ENCODE measurements at regions not wholly inside any gene's neighbourhood (a gene's known extent, or its start where the extent isn't known, plus 50 kb on each side); places are given as distances from the start of the nearest gene placed in this dataset.

GRCh38 chr11:106398502-106399075 is 321.1 kb downstream of the AASDHPPT start:
- peaks cover 0 to 3% (median 2%) of the 10 kb centered on the region in 4 donors for H3K9me3 ChIP-seq (ENCODE audit: control insufficient read depth in 4 of 4, low read length in 3 of 4)
- H3K27ac ChIP-seq (ENCODE audit: low read depth in 1 of 2, low read length in 2 of 2), result no peak overlapping the region
- no peak overlapping the region for H3K4me3 ChIP-seq (ENCODE audit: low read depth in 1 of 3, low read length in 3 of 3)
- WGBS, result 57% methylated on average over 5 of the region's 5 CpGs
- no peaks in the 10 kb centered on the region for H3K36me3 ChIP-seq (ENCODE audit: control insufficient read depth in 4 of 4, insufficient read depth in 3 of 4, low read depth in 1 of 4, low read length in 3 of 4)
- no peak for DNase-seq (ENCODE audit: low spot score)
- TF ChIP-seq EGR1 (IDR thresholded peaks at IDR 0.05; ENCODE audit: low read depth in 2 of 2), result no peak
- TF ChIP-seq FOXA2 (IDR thresholded peaks at IDR 0.05), result no peak
- TF ChIP-seq YY1 (IDR thresholded peaks at IDR 0.05), result no peak
- TF ChIP-seq HNF4G (IDR thresholded peaks at IDR 0.05), result no peak
- no peak for TF ChIP-seq ATF3 (IDR thresholded peaks at IDR 0.05)
- TF ChIP-seq TAF1 (conservative IDR thresholded peaks at IDR 0.05), result no peak
- no peak for TF ChIP-seq JUND (IDR thresholded peaks at IDR 0.05)
- no peak for TF ChIP-seq SP1 (IDR thresholded peaks at IDR 0.05)
- TF ChIP-seq MAX (IDR thresholded peaks at IDR 0.05), result no peak
- TF ChIP-seq NR2F2 (IDR thresholded peaks at IDR 0.05), result no peak
- TF ChIP-seq CTCF (IDR thresholded peaks at IDR 0.05; ENCODE audit: low read depth, low read length, missing input control), result no peak
- H3K4me1 ChIP-seq (ENCODE audit: control insufficient read depth in 4 of 4, insufficient read depth in 4 of 4, low read length in 3 of 4), result no peaks in the 10 kb centered on the region
- H3K9ac ChIP-seq (ENCODE audit: low read depth in 1 of 2, low read length in 2 of 2), result no peak overlapping the region
- H3K27me3 ChIP-seq (ENCODE audit: control insufficient read depth in 4 of 4, insufficient read depth in 4 of 4, low read length in 3 of 4), result no peaks in the 10 kb centered on the region

- no peak for TF ChIP-seq HNF4G (IDR thresholded peaks at IDR 0.05)
- TF ChIP-seq JUND (IDR thresholded peaks at IDR 0.05), result no peak
- no peak for TF ChIP-seq HNF4A (conservative IDR thresholded peaks at IDR 0.05)
- WGBS, result 81% methylated on average over 3 of the region's 3 CpGs
- Histone ChIP-seq H3K4me1 (ENCODE audit: control insufficient read depth in 4 of 4, insufficient read depth in 4 of 4, low read length in 3 of 4) (no peaks in the 10 kb centered on the region), H3K27me3 (ENCODE audit: control insufficient read depth in 4 of 4, insufficient read depth in 4 of 4, low read length in 3 of 4) (no peaks in the 10 kb centered on the region), H3K4me3 (ENCODE audit: low read depth in 1 of 3, low read length in 3 of 3) (no peak overlapping the region), H3K27ac (ENCODE audit: low read depth in 1 of 2, low read length in 2 of 2) (no peak overlapping the region), H3K9me3 (ENCODE audit: control insufficient read depth in 4 of 4, low read length in 3 of 4) (peaks cover 0 to 3% (median 2%) of the 10 kb centered on the region in 4 donors), H3K36me3 (ENCODE audit: control insufficient read depth in 4 of 4, insufficient read depth in 3 of 4, low read depth in 1 of 4, low read length in 3 of 4) (no peaks in the 10 kb centered on the region), H3K9ac (ENCODE audit: low read depth in 1 of 2, low read length in 2 of 2) (no peak overlapping the region)
- no peak for DNase-seq (ENCODE audit: low spot score)
These were observed 321.6 kb downstream of the AASDHPPT start for GRCh38 chr11:106399076-106399511.

GRCh38 chr11:106399624-106400023 is 322.2 kb downstream of the AASDHPPT start:
- H3K4me3 ChIP-seq (ENCODE audit: low read depth in 1 of 3, low read length in 3 of 3), result no peak overlapping the region
- peaks cover 0 to 3% (median 2%) of the 10 kb centered on the region in 4 donors for H3K9me3 ChIP-seq (ENCODE audit: control insufficient read depth in 4 of 4, low read length in 3 of 4)
- H3K36me3 ChIP-seq (ENCODE audit: control insufficient read depth in 4 of 4, insufficient read depth in 3 of 4, low read depth in 1 of 4, low read length in 3 of 4), result no peaks in the 10 kb centered on the region
- no peak overlapping the region for H3K9ac ChIP-seq (ENCODE audit: low read depth in 1 of 2, low read length in 2 of 2)
- no peaks in the 10 kb centered on the region for H3K4me1 ChIP-seq (ENCODE audit: control insufficient read depth in 4 of 4, insufficient read depth in 4 of 4, low read length in 3 of 4)
- no peak for DNase-seq (ENCODE audit: low spot score)
- no peak for TF ChIP-seq SP1 (IDR thresholded peaks at IDR 0.05)
- TF ChIP-seq HNF4A (conservative IDR thresholded peaks at IDR 0.05), result no peak
- no peak for TF ChIP-seq NR2F2 (IDR thresholded peaks at IDR 0.05)
- TF ChIP-seq RXRA (IDR thresholded peaks at IDR 0.05), result no peak
- TF ChIP-seq RAD21 (IDR thresholded peaks at IDR 0.05), result no peak
- TF ChIP-seq FOXA1 (IDR thresholded peaks at IDR 0.05), result no peak
- 88% methylated on average over 4 of the region's 4 CpGs for WGBS
- H3K27me3 ChIP-seq (ENCODE audit: control insufficient read depth in 4 of 4, insufficient read depth in 4 of 4, low read length in 3 of 4), result no peaks in the 10 kb centered on the region
- H3K27ac ChIP-seq (ENCODE audit: low read depth in 1 of 2, low read length in 2 of 2), result no peak overlapping the region
